Body of pancreas (tissue), 4 donors: ENCODE measurements at regions not wholly inside any gene's neighbourhood (a gene's known extent, or its start where the extent isn't known, plus 50 kb on each side); places are given as distances from the start of the nearest gene placed in this dataset.
"Not testable (repeated sequence)": the region's sequence is repeated elsewhere in the genome, so short reads cannot be mapped to it uniquely, and the experiment has no call there.

Experiments used
- ATAC-seq: fragments of 150-250 bp; one replicate; pipeline ENCODE4 v1.9.1; 2016
- DNase-seq, 4 donors: peaks; one replicate each; pipeline ENCODE4 v3.0.0-alpha.2; 2019
- H3K27ac ChIP-seq, 4 donors: fragments of 200-600 bp; sonication (generic); 1 replicate in 3 of 4; 2 replicates in 1 of 4; pipeline versions ENCODE4 v1.5.1 to v1.6.1; 2016 to 2019; ENCODE audit warnings: mild to moderate bottlenecking in 1 of 4, mixed read lengths in 1 of 4, moderate library complexity in 1 of 4
- H3K27me3 ChIP-seq, 2 donors: fragments of 200-600 bp; sonication (generic); one replicate each; pipeline ENCODE4 v1.6.0; 2016; ENCODE audit warnings: mild to moderate bottlenecking in 1 of 2
- H3K36me3 ChIP-seq, 2 donors: fragments of 200-600 bp; sonication (generic); replicated peaks in 1 of 2; 2 replicates each; pipeline ENCODE4 v1.5.1; 2016; ENCODE audit warnings: low read depth in 2 of 2; ENCODE audit not compliant: insufficient read depth in 1 of 2
- H3K4me1 ChIP-seq: fragments of 200-600 bp; sonication (generic); one replicate; pipeline ENCODE4 v1.6.0; 2016
- H3K4me3 ChIP-seq, 2 donors: fragments of 200-600 bp; sonication (generic); 1 replicate in 1 of 2; 2 replicates in 1 of 2; pipeline ENCODE4 v1.5.1; 2016 to 2019
- H3K9me3 ChIP-seq, 3 donors: fragments of 200-600 bp; sonication (generic); 1 replicate in 2 of 3; 2 replicates in 1 of 3; pipeline ENCODE4 v1.5.1; 2016
- POLR2A ChIP-seq, 3 donors: fragments of 450-650 bp; IDR thresholded peaks; one replicate each; pipeline ENCODE4 v1.6.1; 2016; ENCODE audit warnings: antibody characterized with exemption in 3 of 3, mild to moderate bottlenecking in 2 of 3
- WGBS, 2 donors: methylation state at CpG; one replicate each; pipeline ENCODE4 v1.1.5; 2017; 5-methylcytosine and 5-hydroxymethylcytosine counted together
- intact Hi-C: fragments of 100-400 bp; cut with DNase I; formaldehyde crosslinking; loops from one replicate; pipeline ENCODE4 v1.15.1; 2023
- TF ChIP-seq, protein P1 (sequence below), 7 experiments: fragments of 450-650 bp in 4 of 7; fragments of 200-600 bp in 3 of 7; sonication (generic) in 3 of 7; IDR thresholded peaks; one replicate each; pipeline ENCODE4 v1.5.1; 2016 to 2019; ENCODE audit warnings: antibody characterized with exemption in 7 of 7

DNA sequence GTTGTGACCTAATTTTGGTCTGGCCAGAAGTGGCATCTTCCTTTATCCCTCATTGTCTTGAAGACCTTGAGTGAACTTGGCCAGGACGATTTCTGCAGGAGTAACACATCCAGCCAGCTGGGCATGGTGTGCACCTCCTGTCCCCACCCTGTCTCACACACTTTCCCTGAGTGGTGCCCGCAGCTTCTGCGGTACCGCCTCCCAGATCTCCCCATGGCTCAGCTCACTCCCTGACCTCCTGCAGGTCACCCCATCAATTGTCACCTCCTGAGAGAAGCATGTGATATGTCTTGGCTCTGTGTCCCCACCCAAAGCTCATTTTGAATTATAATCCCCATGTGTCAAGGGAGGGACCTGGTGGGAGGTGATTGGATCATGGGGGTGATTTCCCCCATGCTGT is 50.2 kb upstream of the TP53I11 start:
- WGBS, 2 donors, result 78 to 89% methylated on average over 4 of the region's 4 CpGs
- no peak for DNase-seq
- no peak for ATAC-seq
- no peaks in the 10 kb centered on the region for H3K36me3 ChIP-seq
- H3K4me3 ChIP-seq, result no peak overlapping the region
- no peak overlapping the region for H3K27ac ChIP-seq
- intact Hi-C loops, result no loop called here
- TF ChIP-seq, protein P1, sequence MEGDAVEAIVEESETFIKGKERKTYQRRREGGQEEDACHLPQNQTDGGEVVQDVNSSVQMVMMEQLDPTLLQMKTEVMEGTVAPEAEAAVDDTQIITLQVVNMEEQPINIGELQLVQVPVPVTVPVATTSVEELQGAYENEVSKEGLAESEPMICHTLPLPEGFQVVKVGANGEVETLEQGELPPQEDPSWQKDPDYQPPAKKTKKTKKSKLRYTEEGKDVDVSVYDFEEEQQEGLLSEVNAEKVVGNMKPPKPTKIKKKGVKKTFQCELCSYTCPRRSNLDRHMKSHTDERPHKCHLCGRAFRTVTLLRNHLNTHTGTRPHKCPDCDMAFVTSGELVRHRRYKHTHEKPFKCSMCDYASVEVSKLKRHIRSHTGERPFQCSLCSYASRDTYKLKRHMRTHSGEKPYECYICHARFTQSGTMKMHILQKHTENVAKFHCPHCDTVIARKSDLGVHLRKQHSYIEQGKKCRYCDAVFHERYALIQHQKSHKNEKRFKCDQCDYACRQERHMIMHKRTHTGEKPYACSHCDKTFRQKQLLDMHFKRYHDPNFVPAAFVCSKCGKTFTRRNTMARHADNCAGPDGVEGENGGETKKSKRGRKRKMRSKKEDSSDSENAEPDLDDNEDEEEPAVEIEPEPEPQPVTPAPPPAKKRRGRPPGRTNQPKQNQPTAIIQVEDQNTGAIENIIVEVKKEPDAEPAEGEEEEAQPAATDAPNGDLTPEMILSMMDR (IDR thresholded peaks at IDR 0.05), result no peak
- no peaks in the 10 kb centered on the region for H3K9me3 ChIP-seq
- H3K4me1 ChIP-seq, result peaks cover 14% of the 10 kb centered on the region
- H3K27me3 ChIP-seq, result no peaks in the 10 kb centered on the region

DNA sequence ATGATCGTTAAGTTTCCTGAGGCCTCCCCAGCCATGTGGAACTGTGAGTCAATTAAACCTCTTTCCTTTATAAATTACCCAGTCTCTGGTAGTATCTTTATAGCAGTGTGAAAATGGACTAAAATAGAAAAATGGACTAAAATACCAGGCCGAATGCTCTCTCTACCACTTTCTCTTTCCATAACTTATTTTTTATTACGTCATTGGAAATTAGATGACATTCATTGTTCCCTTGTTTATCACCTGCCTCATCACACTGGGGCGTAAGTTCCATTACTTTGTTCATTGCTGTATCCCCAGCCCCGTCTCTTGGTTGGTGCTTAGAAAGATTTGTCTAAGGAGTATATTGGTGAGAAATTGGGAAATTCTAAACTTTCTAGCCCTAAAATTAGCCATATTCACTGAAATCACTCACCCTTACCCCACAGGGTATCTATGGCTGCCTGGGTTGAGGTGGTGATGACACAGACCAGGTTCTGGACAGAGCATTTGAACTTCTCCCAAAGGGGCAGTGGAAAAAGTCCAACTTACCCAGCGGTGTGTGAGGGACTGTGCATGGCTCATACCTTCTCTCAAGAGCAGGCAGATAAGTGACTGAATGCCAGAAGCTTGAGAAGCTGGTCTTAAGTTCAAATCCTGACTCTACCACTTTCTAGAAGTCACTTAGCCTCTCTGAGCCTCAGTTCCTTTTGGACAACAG is 50.9 kb upstream of the TP53I11 start:
- TF ChIP-seq, protein P1 (IDR thresholded peaks at IDR 0.05), result no peak
- no peak for TF ChIP-seq POLR2A (IDR thresholded peaks at IDR 0.05)

DNA sequence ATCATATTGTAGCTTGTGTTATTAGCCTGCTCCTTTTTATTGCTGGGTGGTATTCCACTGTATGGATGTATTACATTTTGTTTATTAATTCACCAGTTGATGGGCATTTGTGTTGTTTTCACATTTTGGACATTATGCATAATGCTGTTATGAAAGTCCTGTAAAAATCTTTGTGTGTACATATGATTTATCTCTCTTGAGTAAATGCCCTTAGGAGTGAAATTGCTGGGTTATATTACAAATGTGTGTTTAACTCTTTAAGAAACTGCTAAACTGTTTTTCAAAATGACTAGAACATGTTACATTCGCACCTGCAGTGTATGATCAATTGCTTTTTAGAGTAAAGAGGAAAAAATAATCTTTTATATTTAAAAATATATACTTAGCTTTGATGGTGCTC is 54.4 kb upstream of the TP53I11 start:
- H3K4me3 ChIP-seq, result no peak overlapping the region
- DNase-seq (no peak), ATAC-seq (no peak)
- TF ChIP-seq, protein P1 (IDR thresholded peaks at IDR 0.05), result no peak
- no peak for TF ChIP-seq POLR2A (IDR thresholded peaks at IDR 0.05)
- H3K4me1 ChIP-seq, result no peaks in the 10 kb centered on the region
- no peaks in the 10 kb centered on the region for H3K27me3 ChIP-seq
- no peak overlapping the region for H3K27ac ChIP-seq
- no peaks in the 10 kb centered on the region for H3K9me3 ChIP-seq
- no peaks in the 10 kb centered on the region for H3K36me3 ChIP-seq
- WGBS, 2 donors, result 80 to 92% methylated on average over 1 of the region's 1 CpG
- intact Hi-C loops, result no loop called here

More for the DNA sequence above, 50.9 kb upstream of the TP53I11 start:
- intact Hi-C loops, result no loop called here
- no peak overlapping the region for H3K27ac ChIP-seq
- no peaks in the 10 kb centered on the region for H3K9me3 ChIP-seq
- no peak for ATAC-seq
- no peaks in the 10 kb centered on the region for H3K36me3 ChIP-seq
- no peak overlapping the region for H3K4me3 ChIP-seq
- DNase-seq, result no peak
- WGBS, 2 donors, result 85 to 96% methylated on average over 5 to 6 of the region's 6 CpGs
- peaks cover 14% of the 10 kb centered on the region for H3K4me1 ChIP-seq
- H3K27me3 ChIP-seq, result no peaks in the 10 kb centered on the region

DNA sequence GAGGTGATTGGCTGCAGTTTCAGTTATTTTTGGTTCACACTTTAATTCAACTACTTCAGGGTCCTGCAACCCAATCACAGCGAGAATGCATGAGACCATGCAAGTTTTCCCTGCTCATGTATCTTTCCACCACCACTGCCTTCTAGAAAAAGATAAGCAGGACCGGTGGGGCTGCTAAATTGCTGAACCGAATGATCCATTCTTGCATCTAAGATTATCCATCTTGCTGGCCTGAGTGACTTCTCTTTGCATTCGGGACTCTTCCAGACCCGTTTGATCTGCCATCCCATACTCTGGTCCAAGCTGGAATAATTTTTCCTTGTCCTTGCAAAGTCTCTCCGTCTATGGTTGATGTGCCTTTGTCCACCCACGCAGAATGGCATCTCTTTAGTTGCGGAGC is 56.3 kb upstream of the TP53I11 start:
- WGBS, 2 donors, result 76 to 80% methylated on average over 8 of the region's 8 CpGs
- Histone ChIP-seq H3K4me1 (no peaks in the 10 kb centered on the region), H3K27ac (no peak overlapping the region), H3K27me3 (no peaks in the 10 kb centered on the region), H3K9me3 (no peaks in the 10 kb centered on the region), H3K36me3 (no peaks in the 10 kb centered on the region), H3K4me3 (no peak overlapping the region)
- no peak for DNase-seq
- intact Hi-C loops, result no loop called here
- TF ChIP-seq, protein P1 (IDR thresholded peaks at IDR 0.05), result no peak
- TF ChIP-seq POLR2A (IDR thresholded peaks at IDR 0.05), result no peak
- ATAC-seq, result no peak

DNA sequence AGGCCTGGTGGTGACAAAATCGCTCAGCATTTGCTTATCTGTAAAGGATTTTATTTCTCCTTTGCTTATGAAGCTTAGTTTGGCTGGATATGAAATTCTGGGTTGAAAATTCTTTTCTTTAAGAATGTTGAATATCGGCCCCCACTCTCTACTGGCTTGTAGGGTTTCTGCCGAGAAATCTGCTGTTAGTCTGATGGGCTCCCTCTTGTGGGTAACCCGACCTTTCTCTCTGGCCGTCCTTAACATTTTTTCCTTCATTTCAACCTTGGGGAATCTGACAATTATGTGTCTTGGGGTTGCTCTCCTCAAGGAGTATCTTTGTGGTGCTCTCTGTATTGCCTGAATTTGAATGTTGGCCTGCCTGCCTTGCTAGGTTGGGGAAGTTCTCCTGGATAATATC is 65.3 kb upstream of the TP53I11 start:
- DNase-seq, H3K27me3 ChIP-seq, H3K9me3 ChIP-seq, H3K4me3 ChIP-seq, H3K36me3 ChIP-seq, H3K4me1 ChIP-seq, ATAC-seq, intact Hi-C loops, H3K27ac ChIP-seq: not testable (repeated sequence)
- WGBS, 2 donors, result 86% methylated on average over 5 of the region's 5 CpGs

DNA sequence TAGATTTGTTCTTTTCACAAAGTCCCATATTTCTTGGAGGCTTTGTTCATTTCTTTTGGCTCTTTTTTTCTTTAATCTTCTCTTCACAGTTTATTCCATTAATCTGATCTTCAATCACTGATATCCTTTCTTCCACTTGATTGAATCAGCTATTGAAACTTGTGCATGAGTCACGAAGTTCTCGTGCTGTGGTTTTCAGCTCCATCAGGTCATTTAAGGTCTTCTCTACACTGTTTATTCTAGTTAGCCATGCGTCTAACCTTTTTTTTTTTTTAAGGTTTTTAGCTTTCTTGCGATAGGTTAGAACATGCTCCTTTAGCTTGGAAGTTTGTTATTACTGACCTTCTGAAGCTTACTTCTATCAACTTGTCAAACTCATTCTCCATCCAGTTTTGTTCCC is 65.8 kb upstream of the TP53I11 start:
- H3K36me3 ChIP-seq, ATAC-seq, H3K4me3 ChIP-seq, intact Hi-C loops, DNase-seq, H3K27me3 ChIP-seq, H3K27ac ChIP-seq, H3K9me3 ChIP-seq, H3K4me1 ChIP-seq: not testable (repeated sequence)
- 81 to 86% methylated on average over 4 of the region's 4 CpGs for WGBS, 2 donors
